ENCODE measurements at regions not wholly inside any gene's neighbourhood (a gene's known extent, or its start where the extent isn't known, plus 50 kb on each side); places are given as distances from the start of the nearest gene placed in this dataset.
A peak's percentile ranks its signal among the peaks of the same experiment; 100 is the strongest.
"Not testable (repeated sequence)": the region's sequence is repeated elsewhere in the genome, so short reads cannot be mapped to it uniquely, and the experiment has no call there.

DNA sequence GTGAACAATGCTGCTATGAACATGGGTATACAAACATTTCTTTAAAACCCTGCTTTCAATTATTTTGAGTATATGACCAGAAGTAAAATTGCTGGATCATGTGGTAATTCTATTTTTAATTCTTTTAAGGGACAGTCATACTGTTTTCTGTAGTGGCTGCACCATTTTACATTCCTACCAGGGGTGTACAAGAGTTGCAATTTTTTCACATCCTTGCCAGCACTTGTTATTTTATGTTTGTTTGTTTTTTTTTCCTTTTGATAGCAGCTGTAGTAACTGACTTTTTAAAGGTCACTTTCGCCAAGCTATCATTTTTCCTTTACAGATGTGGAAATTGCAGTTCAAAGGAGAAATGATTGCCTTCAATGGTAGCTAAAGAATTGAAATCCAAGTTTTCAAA is 99.5 kb downstream of the GPR85 start:
- Histone ChIP-seq H3K27ac (no peak overlapping the region), H3K9me3 (no peaks in the 10 kb centered on the region), H3K36me3 (no peaks in the 10 kb centered on the region), H3K27me3 (no peaks in the 10 kb centered on the region), H3K4me3 (no peak overlapping the region), H3K4me1 (no peaks in the 10 kb centered on the region)
- DNase-seq, result no peak
- TF ChIP-seq POLR2A (IDR thresholded peaks at IDR 0.05), result no peak
- TF ChIP-seq, protein P1, sequence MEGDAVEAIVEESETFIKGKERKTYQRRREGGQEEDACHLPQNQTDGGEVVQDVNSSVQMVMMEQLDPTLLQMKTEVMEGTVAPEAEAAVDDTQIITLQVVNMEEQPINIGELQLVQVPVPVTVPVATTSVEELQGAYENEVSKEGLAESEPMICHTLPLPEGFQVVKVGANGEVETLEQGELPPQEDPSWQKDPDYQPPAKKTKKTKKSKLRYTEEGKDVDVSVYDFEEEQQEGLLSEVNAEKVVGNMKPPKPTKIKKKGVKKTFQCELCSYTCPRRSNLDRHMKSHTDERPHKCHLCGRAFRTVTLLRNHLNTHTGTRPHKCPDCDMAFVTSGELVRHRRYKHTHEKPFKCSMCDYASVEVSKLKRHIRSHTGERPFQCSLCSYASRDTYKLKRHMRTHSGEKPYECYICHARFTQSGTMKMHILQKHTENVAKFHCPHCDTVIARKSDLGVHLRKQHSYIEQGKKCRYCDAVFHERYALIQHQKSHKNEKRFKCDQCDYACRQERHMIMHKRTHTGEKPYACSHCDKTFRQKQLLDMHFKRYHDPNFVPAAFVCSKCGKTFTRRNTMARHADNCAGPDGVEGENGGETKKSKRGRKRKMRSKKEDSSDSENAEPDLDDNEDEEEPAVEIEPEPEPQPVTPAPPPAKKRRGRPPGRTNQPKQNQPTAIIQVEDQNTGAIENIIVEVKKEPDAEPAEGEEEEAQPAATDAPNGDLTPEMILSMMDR (IDR thresholded peaks at IDR 0.05), result no peak

DNA sequence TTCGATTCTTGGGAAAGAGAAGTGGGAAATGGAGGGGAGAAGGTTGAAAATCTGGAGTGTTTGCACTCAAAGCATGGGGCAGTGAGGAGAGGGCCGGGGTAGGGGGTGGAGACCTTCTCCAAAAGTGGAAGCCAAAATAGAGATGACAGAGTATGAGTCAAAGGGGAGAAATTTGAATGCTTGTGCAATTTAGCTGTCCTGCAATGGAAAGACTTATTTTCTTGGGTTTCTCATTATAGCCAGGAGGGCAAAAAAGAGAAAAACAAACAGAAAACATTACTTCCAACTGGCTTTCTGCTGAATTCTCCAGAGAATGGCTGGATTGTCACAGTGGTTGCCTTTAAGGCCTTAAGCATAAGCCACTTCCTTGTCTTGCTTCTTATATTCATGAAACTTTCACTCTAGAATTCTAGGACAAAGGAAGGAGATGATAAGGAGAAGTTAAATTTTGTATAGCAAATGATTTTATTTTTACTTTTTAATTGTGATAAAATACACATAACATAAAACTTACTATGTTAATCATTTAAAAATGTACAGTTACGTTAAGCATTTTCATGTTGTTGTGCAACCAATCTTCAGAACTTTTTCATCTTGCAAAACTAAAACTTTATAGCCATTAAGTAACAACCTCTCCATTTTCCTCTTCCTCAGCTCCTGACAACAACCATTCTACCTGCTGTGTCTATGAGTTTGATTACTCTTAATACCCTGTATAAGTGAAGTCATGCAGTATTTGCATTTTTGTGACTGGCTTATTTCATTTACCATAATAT is 100.2 kb downstream of the GPR85 start:
- no peak for TF ChIP-seq POLR2A (IDR thresholded peaks at IDR 0.05)
- TF ChIP-seq, protein P1 (IDR thresholded peaks at IDR 0.05), result no peak
- Histone ChIP-seq H3K27me3 (no peaks in the 10 kb centered on the region), H3K9me3 (no peaks in the 10 kb centered on the region), H3K27ac (no peak overlapping the region), H3K36me3 (no peaks in the 10 kb centered on the region), H3K4me1 (no peaks in the 10 kb centered on the region), H3K4me3 (no peak overlapping the region)
- no peak for DNase-seq

DNA sequence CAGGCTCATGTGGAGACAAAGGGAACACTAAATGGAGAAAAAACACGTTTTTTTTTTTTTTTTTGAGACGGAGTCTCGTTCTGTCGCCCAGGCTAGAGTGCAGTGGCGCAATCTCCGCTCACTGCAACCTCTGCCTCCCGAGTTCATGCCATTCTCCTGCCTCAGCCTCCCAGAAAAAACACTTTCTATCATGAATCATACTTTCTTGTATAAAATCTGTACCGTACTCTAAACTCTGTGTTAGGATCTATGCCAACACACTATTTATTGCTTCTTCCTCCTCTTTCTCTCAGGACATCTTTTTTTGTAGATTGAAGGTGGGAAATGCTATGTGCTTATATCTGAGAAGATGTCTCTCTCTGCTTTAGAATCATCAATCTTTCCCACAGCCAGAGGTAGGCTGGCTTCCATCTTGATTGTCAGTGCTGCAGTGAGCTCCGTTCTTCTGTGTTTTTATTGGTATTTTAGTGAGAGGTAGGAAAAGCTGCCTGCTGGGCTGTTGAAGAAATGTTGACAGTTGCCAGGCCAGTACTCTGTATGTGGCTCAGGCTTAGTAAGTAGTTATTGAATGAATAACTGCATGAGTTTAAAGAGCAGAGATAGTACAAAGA is 101.1 kb downstream of the GPR85 start:
- no peaks in the 10 kb centered on the region for H3K27me3 ChIP-seq
- no peak overlapping the region for H3K4me3 ChIP-seq
- no peak overlapping the region for H3K27ac ChIP-seq
- no peak for TF ChIP-seq POLR2A (IDR thresholded peaks at IDR 0.05)
- TF ChIP-seq, protein P1 (IDR thresholded peaks at IDR 0.05), result no peak
- H3K4me1 ChIP-seq, result no peaks in the 10 kb centered on the region
- no peaks in the 10 kb centered on the region for H3K36me3 ChIP-seq
- DNase-seq, result no peak
- no peaks in the 10 kb centered on the region for H3K9me3 ChIP-seq

DNA sequence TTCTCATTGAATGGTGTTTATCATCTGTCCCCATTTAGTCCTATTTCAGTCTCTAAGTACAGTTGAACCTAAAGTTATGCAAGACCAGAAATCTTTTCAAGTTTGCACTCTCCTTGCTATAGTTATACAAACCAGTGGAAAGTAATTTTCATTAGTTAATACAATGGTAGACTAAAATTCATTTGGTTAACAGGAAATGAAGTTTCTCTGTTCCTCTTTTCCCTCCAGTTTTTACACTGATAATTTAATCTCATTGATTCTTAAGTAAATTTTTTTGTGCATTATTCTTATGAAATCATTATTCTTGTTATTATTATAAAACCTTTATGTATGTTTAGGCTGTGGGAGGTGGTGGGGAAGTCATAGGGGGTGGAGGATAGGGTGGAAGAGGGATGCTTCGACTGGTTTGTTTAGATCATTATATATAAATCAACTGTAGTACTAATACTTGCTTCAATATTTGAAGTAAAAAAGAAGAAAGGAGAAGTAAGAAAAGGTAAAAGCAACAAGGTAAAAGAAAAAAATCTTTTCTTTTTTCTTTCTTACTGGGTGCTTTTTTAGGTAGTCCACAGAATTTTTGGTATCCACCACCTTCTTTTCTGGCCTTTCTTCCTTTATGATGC is 104.1 kb downstream of the GPR85 start:
- DNase-seq, result no peak
- H3K27me3 ChIP-seq, result no peaks in the 10 kb centered on the region
- H3K4me1 ChIP-seq, result no peaks in the 10 kb centered on the region
- no peak overlapping the region for H3K4me3 ChIP-seq
- H3K9me3 ChIP-seq, result no peaks in the 10 kb centered on the region
- peak overlapping the region in 1 of 4 donors; percentile 55 for H3K27ac ChIP-seq
- H3K36me3 ChIP-seq, result no peaks in the 10 kb centered on the region
- no peak for TF ChIP-seq POLR2A (IDR thresholded peaks at IDR 0.05)
- TF ChIP-seq, protein P1 (IDR thresholded peaks at IDR 0.05), result no peak

DNA sequence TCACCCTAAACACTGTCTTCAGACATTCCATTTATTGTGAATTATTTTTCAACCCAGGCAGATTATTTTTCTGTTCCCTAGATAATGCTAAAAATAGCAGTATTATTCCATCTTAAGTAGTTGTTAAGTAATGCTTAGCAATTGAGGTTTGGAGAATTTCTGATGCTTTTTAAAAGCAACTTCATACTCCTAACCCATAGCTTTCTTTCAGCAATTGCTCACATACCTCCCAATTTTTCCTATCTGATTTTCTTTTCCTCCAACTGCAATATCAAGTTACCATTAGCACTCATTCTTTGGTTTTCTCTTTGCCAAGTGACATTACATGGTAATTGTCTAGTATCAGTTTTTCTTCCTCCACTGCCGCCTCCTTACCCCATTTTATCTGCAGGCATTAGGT is 104.7 kb downstream of the GPR85 start:
- Histone ChIP-seq H3K36me3 (no peaks in the 10 kb centered on the region), H3K4me1 (no peaks in the 10 kb centered on the region), H3K27ac (no peak overlapping the region), H3K4me3 (no peak overlapping the region), H3K27me3 (no peaks in the 10 kb centered on the region), H3K9me3 (no peaks in the 10 kb centered on the region)
- no peak for DNase-seq
- TF ChIP-seq, protein P1 (IDR thresholded peaks at IDR 0.05), result no peak
- no peak for TF ChIP-seq POLR2A (IDR thresholded peaks at IDR 0.05)

DNA sequence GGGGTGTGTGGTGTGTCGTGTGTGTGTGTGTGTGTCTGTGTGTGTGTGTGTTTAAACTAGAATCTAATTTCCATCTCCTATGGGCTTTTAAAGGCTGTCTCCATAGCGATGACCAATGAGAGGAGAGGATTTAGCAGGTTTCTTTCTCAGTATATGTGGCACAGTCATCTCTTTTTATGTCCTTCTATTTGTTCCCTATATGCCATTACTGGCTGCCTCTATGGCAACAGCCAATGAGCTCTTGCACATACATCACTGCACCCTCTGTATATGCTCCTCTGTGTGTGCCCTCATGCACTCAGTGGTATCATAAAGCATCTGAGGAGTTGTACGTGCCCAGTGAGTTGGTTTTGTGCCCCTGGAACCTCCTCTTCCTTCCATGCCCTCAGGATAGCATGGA is 107.6 kb downstream of the GPR85 start:
- H3K9me3 ChIP-seq, H3K4me1 ChIP-seq, H3K27ac ChIP-seq, H3K4me3 ChIP-seq, H3K36me3 ChIP-seq, H3K27me3 ChIP-seq, DNase-seq: not testable (repeated sequence)

DNA sequence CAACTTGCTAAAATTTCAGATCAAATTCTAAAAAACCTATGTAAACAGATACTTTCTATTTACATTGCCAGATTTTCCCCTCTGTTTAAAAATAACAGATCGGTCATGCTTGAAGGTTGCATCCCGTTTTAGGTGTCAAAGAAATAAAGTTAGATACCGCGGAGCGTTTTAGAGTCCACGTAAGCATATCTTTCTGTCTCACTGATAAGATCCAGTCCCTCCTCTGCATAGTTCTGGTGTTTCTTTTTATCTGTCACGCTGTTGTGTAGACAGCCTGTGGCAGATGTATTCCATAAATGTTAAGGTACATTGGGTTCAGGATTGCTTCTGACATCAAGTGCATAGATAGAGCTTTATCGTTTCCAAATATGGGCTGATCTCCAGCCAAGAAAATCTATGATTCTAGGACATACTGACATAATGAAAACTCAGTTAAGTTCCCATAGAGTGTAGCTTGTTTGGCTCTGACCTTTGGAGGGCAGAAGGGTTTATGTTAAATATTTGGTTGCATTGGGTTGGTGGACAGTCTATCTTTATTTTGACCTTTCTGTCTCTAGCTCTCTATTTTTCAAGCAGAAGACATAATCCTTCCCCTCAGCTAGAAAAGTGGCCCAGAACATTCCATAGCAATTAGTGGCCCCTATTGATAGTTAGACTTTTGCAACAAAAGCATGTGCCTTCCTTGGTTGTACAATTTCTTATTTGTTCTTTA is 109.2 kb downstream of the GPR85 start:
- H3K27ac ChIP-seq, H3K4me1 ChIP-seq, DNase-seq, H3K27me3 ChIP-seq, H3K36me3 ChIP-seq, H3K9me3 ChIP-seq, H3K4me3 ChIP-seq: not testable (repeated sequence)
